ENCODE measurements at regions not wholly inside any gene's neighbourhood (a gene's known extent, or its start where the extent isn't known, plus 50 kb on each side); places are given as distances from the start of the nearest gene placed in this dataset.

DNA sequence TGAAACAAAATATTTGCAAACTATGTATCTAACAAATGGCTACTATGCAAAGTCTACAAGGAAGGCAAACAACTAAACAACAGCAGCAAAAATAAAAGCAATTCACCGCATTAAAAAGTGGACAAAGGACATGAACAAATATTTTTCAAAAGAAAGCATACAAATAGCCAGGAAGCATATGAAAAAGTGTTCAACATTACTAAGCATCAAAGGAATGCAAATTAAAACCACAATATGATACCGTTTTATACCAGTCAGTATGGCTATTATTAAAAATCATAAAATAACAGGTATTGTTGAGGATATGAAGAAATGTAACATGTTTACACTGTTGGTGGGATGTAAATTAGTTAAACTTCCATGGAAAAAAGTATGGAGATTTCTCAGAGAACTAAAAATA lies 1106.7 kb downstream of the PDHA2 start (continued):
- TF ChIP-seq EGR1 (IDR thresholded peaks at IDR 0.05; ENCODE audit: low read depth) (no peak), SP1 (IDR thresholded peaks at IDR 0.05; ENCODE audit: low read depth) (no peak), YY1 (IDR thresholded peaks at IDR 0.05; ENCODE audit: extremely low read depth, insufficient replicate concordance, low read depth, low read length) (no peak)

- ChIA-PET CTCF (no interaction called here), RAD21 (ENCODE audit: low non-redundant PET in 1 of 2, low total read pairs in 2 of 2, uncharacterized antibody in 2 of 2, unreplicated experiment in 2 of 2) (no interaction called here), POLR2A (no interaction called here)
- DNase-seq (ENCODE audit: low read depth, low spot score), result no peak
- Histone ChIP-seq H3K27me3 (ENCODE audit: insufficient read depth, low read length) (no peaks in the 10 kb centered on the region), H3K4me1 (ENCODE audit: control insufficient read depth in 1 of 2, insufficient read depth in 2 of 2, low read length in 2 of 2) (no peaks in the 10 kb centered on the region), H4K20me1 (ENCODE audit: insufficient read depth) (no peaks in the 10 kb centered on the region), H3K79me2 (ENCODE audit: insufficient read depth, low read length) (no peaks in the 10 kb centered on the region), H3K27ac (ENCODE audit: low read depth, low read length) (no peak overlapping the region), H3K9ac (ENCODE audit: low read length) (no peak overlapping the region), H2AFZ (ENCODE audit: low read depth, low read length, poor library complexity, severe bottlenecking) (no peak overlapping the region), H3K4me2 (ENCODE audit: low read length) (no peak overlapping the region), H3K4me3 (replicated peaks in 1 of 2; ENCODE audit: low read depth in 1 of 2, low read length in 2 of 2) (no peak overlapping the region), H3K9me2 (ENCODE audit: insufficient read depth) (no peaks in the 10 kb centered on the region), H3K9me3 (ENCODE audit: control insufficient read depth in 1 of 2, insufficient read depth in 1 of 2, low read depth in 1 of 2, low read length in 2 of 2) (no peaks in the 10 kb centered on the region), H3K36me3 (ENCODE audit: control insufficient read depth in 1 of 2, insufficient read depth in 2 of 2, low read length in 2 of 2) (no peaks in the 10 kb centered on the region)
- no TSS peak for BruUV-seq (replicated peaks)
- TF ChIP-seq ZNF274 (IDR thresholded peaks at IDR 0.05; ENCODE audit: low read depth, low read length) (no peak), EZH2 (IDR thresholded peaks at IDR 0.05) (no peak), CEBPB (IDR thresholded peaks at IDR 0.05; ENCODE audit: low read depth) (no peak), SP1 (IDR thresholded peaks at IDR 0.05; ENCODE audit: low read depth) (no peak), ELF1 (IDR thresholded peaks at IDR 0.05; ENCODE audit: borderline replicate concordance, low read depth) (no peak)
- ATAC-seq, result no peak
- intact Hi-C loops (cut with micrococcal nuclease), result no loop called here
These were observed 1112.7 kb downstream of the PDHA2 start for GRCh38 chr4:96952610-96953009.

DNA sequence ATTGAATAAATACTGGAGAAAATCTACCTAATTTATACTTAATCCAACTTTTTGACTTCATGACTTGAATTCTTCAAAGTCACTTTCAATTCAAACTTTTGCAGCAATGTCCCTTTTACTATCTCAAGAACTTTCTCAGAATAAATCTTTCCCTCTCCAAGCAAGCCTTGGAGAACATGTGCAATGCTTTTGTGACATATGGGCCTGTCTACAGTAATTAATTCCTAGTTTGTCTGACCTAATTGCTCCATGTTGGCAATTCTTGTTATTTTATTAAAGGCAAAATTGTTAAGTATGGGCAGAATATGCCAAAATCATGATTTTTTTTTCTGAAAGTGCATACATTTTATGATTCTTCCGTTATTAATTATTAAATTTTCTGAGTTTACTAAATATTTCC lies 1115.3 kb downstream of the PDHA2 start:
- ChIA-PET RAD21 (ENCODE audit: low non-redundant PET in 1 of 2, low total read pairs in 2 of 2, uncharacterized antibody in 2 of 2, unreplicated experiment in 2 of 2) (no interaction called here), CTCF (no interaction called here), POLR2A (no interaction called here)
- no peaks in the 10 kb centered on the region for H4K20me1 ChIP-seq (ENCODE audit: insufficient read depth)
- H3K9me3 ChIP-seq (ENCODE audit: control insufficient read depth in 1 of 2, insufficient read depth in 1 of 2, low read depth in 1 of 2, low read length in 2 of 2), result no peaks in the 10 kb centered on the region
- ATAC-seq (no peak), DNase-seq (ENCODE audit: low read depth, low spot score) (no peak)
- H3K36me3 ChIP-seq (ENCODE audit: control insufficient read depth in 1 of 2, insufficient read depth in 2 of 2, low read length in 2 of 2), result no peaks in the 10 kb centered on the region
- no peaks in the 10 kb centered on the region for H3K9me2 ChIP-seq (ENCODE audit: insufficient read depth)
- no peak overlapping the region for H2AFZ ChIP-seq (ENCODE audit: low read depth, low read length, poor library complexity, severe bottlenecking)
- TF ChIP-seq SRF (IDR thresholded peaks at IDR 0.05; ENCODE audit: low read depth) (no peak), JUND (IDR thresholded peaks at IDR 0.05) (no peak), RAD21 (IDR thresholded peaks at IDR 0.05; ENCODE audit: low read depth) (no peak), YY1 (IDR thresholded peaks at IDR 0.05; ENCODE audit: extremely low read depth, insufficient replicate concordance, low read depth, low read length) (no peak), POLR2AphosphoS5 (IDR thresholded peaks at IDR 0.05; ENCODE audit: low read depth, low read length) (no peak), MAX (IDR thresholded peaks at IDR 0.05) (no peak), FOSL1 (IDR thresholded peaks at IDR 0.05; ENCODE audit: low read depth) (no peak), POLR2A (IDR thresholded peaks at IDR 0.05; ENCODE audit: borderline replicate concordance, extremely low read depth, insufficient read depth, insufficient read length) (no peak), CBX3 (IDR thresholded peaks at IDR 0.05; ENCODE audit: low read depth) (no peak), SIN3A (IDR thresholded peaks at IDR 0.05; ENCODE audit: low read depth) (no peak), ZNF274 (IDR thresholded peaks at IDR 0.05; ENCODE audit: low read depth, low read length) (no peak), EZH2 (IDR thresholded peaks at IDR 0.05) (no peak)
- H3K79me2 ChIP-seq (ENCODE audit: insufficient read depth, low read length), result no peaks in the 10 kb centered on the region
- H3K27ac ChIP-seq (ENCODE audit: low read depth, low read length), result no peak overlapping the region
- H3K4me2 ChIP-seq (ENCODE audit: low read length), result no peak overlapping the region
- H3K27me3 ChIP-seq (ENCODE audit: insufficient read depth, low read length), result no peaks in the 10 kb centered on the region
- BruUV-seq (replicated peaks), result no TSS peak
- no peak overlapping the region for H3K4me3 ChIP-seq (replicated peaks in 1 of 2; ENCODE audit: low read depth in 1 of 2, low read length in 2 of 2)
- H3K4me1 ChIP-seq (ENCODE audit: control insufficient read depth in 1 of 2, insufficient read depth in 2 of 2, low read length in 2 of 2), result no peaks in the 10 kb centered on the region
- intact Hi-C loops (cut with micrococcal nuclease), result no loop called here
- no peak overlapping the region for H3K9ac ChIP-seq (ENCODE audit: low read length)
